ENCODE measurements at regions not wholly inside any gene's neighbourhood (a gene's known extent, or its start where the extent isn't known, plus 50 kb on each side); places are given as distances from the start of the nearest gene placed in this dataset.

DNA sequence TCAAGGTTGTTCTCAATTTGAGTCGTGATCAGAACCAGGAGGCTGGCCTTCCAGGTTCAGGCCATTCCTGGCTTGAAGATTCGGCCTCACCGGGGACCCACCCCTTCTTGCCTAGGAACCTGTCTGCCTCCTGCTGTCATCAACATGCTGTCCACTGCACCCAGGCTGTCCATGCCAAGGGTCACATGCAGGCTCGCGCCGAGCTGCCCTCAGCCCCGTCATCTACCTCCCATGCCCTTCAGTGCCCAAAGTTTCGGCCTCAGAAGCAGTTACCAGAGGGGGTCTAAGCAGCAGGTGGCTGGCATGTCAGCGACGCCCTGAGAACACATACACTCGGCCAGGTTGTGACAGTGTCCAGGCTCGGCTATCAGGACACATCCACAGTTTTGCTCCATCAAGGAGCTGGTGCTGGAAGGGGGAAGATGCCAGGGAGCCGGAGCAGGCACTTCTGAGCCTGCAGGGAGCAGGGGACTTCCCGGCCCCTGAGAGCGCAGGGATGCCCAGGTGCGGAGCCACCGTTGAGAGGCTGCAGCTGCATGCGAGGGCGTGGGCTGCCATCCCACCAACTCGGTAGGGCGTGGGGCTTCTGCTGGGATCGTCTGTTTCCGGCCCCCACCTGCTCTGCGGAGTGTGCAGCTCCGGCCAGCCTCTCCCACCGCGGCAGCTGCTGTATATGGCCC, 590.9 kb upstream of the SLITRK5 start:
- TF ChIP-seq EZH2phosphoT487 (IDR thresholded peaks at IDR 0.05; ENCODE audit: low read depth, severe bottlenecking, unreplicated experiment) (no peak), EZH2 (IDR thresholded peaks at IDR 0.05; ENCODE audit: borderline replicate concordance) (no peak)
- TF ChIP-seq, protein P1, sequence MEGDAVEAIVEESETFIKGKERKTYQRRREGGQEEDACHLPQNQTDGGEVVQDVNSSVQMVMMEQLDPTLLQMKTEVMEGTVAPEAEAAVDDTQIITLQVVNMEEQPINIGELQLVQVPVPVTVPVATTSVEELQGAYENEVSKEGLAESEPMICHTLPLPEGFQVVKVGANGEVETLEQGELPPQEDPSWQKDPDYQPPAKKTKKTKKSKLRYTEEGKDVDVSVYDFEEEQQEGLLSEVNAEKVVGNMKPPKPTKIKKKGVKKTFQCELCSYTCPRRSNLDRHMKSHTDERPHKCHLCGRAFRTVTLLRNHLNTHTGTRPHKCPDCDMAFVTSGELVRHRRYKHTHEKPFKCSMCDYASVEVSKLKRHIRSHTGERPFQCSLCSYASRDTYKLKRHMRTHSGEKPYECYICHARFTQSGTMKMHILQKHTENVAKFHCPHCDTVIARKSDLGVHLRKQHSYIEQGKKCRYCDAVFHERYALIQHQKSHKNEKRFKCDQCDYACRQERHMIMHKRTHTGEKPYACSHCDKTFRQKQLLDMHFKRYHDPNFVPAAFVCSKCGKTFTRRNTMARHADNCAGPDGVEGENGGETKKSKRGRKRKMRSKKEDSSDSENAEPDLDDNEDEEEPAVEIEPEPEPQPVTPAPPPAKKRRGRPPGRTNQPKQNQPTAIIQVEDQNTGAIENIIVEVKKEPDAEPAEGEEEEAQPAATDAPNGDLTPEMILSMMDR (IDR thresholded peaks at IDR 0.05; ENCODE audit: poor library complexity): no peak
- no peaks in the 10 kb centered on the region for H3K9me3 ChIP-seq (ENCODE audit: low read depth)
- H3K27ac ChIP-seq: no peak overlapping the region
- H3K36me3 ChIP-seq (replicated peaks; ENCODE audit: insufficient read depth, low read depth): no peaks in the 10 kb centered on the region
- H3K27me3 ChIP-seq: no peaks in the 10 kb centered on the region
- H2AFZ ChIP-seq: no peak overlapping the region
- DNase-seq (ENCODE audit: low spot score): no peak
- no peak overlapping the region for H3K4me3 ChIP-seq
- H4K20me1 ChIP-seq (ENCODE audit: insufficient read depth, poor library complexity, severe bottlenecking): no peaks in the 10 kb centered on the region
- H3K4me1 ChIP-seq (ENCODE audit: insufficient read depth): no peaks in the 10 kb centered on the region
- H3K4me2 ChIP-seq: no peak overlapping the region
- no peaks in the 10 kb centered on the region for H3K79me2 ChIP-seq
- no peaks in the 10 kb centered on the region for H3K9me2 ChIP-seq (replicated peaks; ENCODE audit: insufficient read depth)
- WGBS (ENCODE audit: low lambda C conversion rate, missing lambda C conversion rate): 92% methylated on average over 27 of the region's 27 CpGs

DNA sequence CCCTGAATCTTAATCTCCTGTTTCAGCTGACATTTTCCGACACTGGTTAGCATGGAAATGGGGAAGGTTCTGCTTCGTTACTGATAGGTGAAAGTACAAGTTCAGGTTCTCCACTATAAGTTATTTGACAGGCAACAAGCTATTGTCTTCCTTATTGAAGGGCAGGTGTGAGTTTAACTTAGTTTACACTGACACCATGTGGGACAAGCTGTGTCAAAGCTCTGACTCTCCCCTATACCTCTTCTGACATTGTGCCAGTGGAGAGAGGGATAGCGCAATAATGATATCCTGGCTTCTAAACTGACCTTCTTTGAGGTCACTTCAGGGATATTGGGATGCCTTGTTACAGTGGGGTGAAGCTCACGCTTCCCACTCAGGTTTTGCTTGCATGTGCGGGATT, 587.0 kb upstream of the SLITRK5 start:
- 91% methylated on average over 5 of the region's 5 CpGs for WGBS (ENCODE audit: low lambda C conversion rate, missing lambda C conversion rate)
- no peaks in the 10 kb centered on the region for H3K36me3 ChIP-seq (replicated peaks; ENCODE audit: insufficient read depth, low read depth)
- H3K9me2 ChIP-seq (replicated peaks; ENCODE audit: insufficient read depth): no peaks in the 10 kb centered on the region
- TF ChIP-seq EZH2phosphoT487 (IDR thresholded peaks at IDR 0.05; ENCODE audit: low read depth, severe bottlenecking, unreplicated experiment) (no peak), EZH2 (IDR thresholded peaks at IDR 0.05; ENCODE audit: borderline replicate concordance) (no peak)
- TF ChIP-seq, protein P1 (IDR thresholded peaks at IDR 0.05; ENCODE audit: poor library complexity): no peak
- no peaks in the 10 kb centered on the region for H3K4me1 ChIP-seq (ENCODE audit: insufficient read depth)
- H3K4me2 ChIP-seq: no peak overlapping the region
- no peak overlapping the region for H3K4me3 ChIP-seq
- no peaks in the 10 kb centered on the region for H3K27me3 ChIP-seq
- no peaks in the 10 kb centered on the region for H3K79me2 ChIP-seq
- no peak overlapping the region for H2AFZ ChIP-seq
- no peak for DNase-seq (ENCODE audit: low spot score)
- no peak overlapping the region for H3K27ac ChIP-seq
- H4K20me1 ChIP-seq (ENCODE audit: insufficient read depth, poor library complexity, severe bottlenecking): no peaks in the 10 kb centered on the region
- H3K9me3 ChIP-seq (ENCODE audit: low read depth): no peaks in the 10 kb centered on the region

DNA sequence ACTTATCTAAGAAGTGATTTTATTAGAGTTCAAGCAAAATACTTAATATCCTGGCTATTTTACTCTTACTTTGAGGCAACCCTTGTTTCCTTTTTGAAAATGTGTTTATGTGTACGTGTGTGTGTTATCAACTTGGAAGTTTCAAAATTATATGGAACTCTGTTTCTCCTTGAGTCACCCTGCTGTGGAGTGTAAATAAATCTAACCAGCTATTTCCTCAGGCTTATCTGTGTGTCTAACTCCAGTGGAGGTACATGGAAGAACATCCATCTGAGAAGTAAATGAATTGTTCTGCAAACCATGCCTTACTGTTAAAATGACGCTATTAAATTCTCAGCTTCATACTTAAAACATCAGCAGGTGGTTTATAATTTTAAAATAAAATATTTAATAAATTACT, 583.4 kb upstream of the SLITRK5 start:
- no peak overlapping the region for H2AFZ ChIP-seq
- no peaks in the 10 kb centered on the region for H3K4me1 ChIP-seq (ENCODE audit: insufficient read depth)
- H3K36me3 ChIP-seq (replicated peaks; ENCODE audit: insufficient read depth, low read depth): no peaks in the 10 kb centered on the region
- H3K9me2 ChIP-seq (replicated peaks; ENCODE audit: insufficient read depth): no peaks in the 10 kb centered on the region
- no peak overlapping the region for H3K4me2 ChIP-seq
- no peaks in the 10 kb centered on the region for H4K20me1 ChIP-seq (ENCODE audit: insufficient read depth, poor library complexity, severe bottlenecking)
- WGBS (ENCODE audit: low lambda C conversion rate, missing lambda C conversion rate): 70% methylated on average over 2 of the region's 2 CpGs
- no peak overlapping the region for H3K4me3 ChIP-seq
- no peaks in the 10 kb centered on the region for H3K27me3 ChIP-seq
- no peak for DNase-seq (ENCODE audit: low spot score)
- no peaks in the 10 kb centered on the region for H3K79me2 ChIP-seq
- H3K9me3 ChIP-seq (ENCODE audit: low read depth): no peaks in the 10 kb centered on the region
- TF ChIP-seq, protein P1 (IDR thresholded peaks at IDR 0.05; ENCODE audit: poor library complexity): no peak
- TF ChIP-seq EZH2 (IDR thresholded peaks at IDR 0.05; ENCODE audit: borderline replicate concordance) (no peak), EZH2phosphoT487 (IDR thresholded peaks at IDR 0.05; ENCODE audit: low read depth, severe bottlenecking, unreplicated experiment) (no peak)
- no peak overlapping the region for H3K27ac ChIP-seq

Measured in hepatocyte (in vitro differentiated cells).